Neural cell (in vitro differentiated cells): ENCODE measurements at regions not wholly inside any gene's neighbourhood (a gene's known extent, or its start where the extent isn't known, plus 50 kb on each side); places are given as distances from the start of the nearest gene placed in this dataset.

Experiments
- H2AFZ ChIP-seq: fragments of 200-600, 300-800 bp; sonication (generic), shearing (Covaris generic); 2 replicates; pipeline ENCODE4 v1.6.0; 2014; ENCODE audit warnings: low read depth, mild to moderate bottlenecking, antibody characterized with exemption, low read length, moderate library complexity
- H3F3A ChIP-seq: fragments of 200-600 bp; shearing (Covaris generic); 2 replicates; pipeline ENCODE4 v1.6.1; 2016; ENCODE audit warnings: mild to moderate bottlenecking, moderate library complexity, mixed read lengths, antibody characterized with exemption, low read length; ENCODE audit not compliant: insufficient read depth, poor library complexity, severe bottlenecking
- H3K27ac ChIP-seq: fragments of 200-600, 300-800 bp; sonication (generic), shearing (Covaris generic); 2 replicates; pipeline ENCODE4 v1.5.1; 2014; ENCODE audit warnings: mild to moderate bottlenecking, low read length, moderate library complexity
- H3K27me3 ChIP-seq: fragments of 300-800, 200-600 bp; sonication (generic), shearing (Covaris generic); 2 replicates; pipeline ENCODE4 v1.6.0; 2014; ENCODE audit warnings: mild to moderate bottlenecking, low read depth, low read length, moderate library complexity; ENCODE audit not compliant: insufficient read depth
- H3K36me3 ChIP-seq: fragments of 300-800, 200-600 bp; sonication (generic), shearing (Covaris generic); 2 replicates; pipeline ENCODE4 v1.5.1; 2014; ENCODE audit warnings: mild to moderate bottlenecking, antibody characterized with exemption, low read length, moderate library complexity; ENCODE audit not compliant: insufficient read depth
- H3K4me2 ChIP-seq: fragments of 300-800, 200-600 bp; sonication (generic), shearing (Covaris generic); 2 replicates; pipeline ENCODE4 v1.6.0; 2014; ENCODE audit warnings: mild to moderate bottlenecking, low read length
- H3K4me3 ChIP-seq: fragments of 300-800, 200-600 bp; sonication (generic), shearing (Covaris generic); 2 replicates; pipeline ENCODE4 v1.5.1; 2014; ENCODE audit warnings: mild to moderate bottlenecking, low read length, moderate library complexity
- H3K79me2 ChIP-seq: fragments of 200-600 bp; shearing (Covaris generic); replicated peaks from 2 replicates; pipeline ENCODE4 v1.6.0; 2014; ENCODE audit warnings: mild to moderate bottlenecking, low read length, moderate library complexity; ENCODE audit not compliant: insufficient read depth
- H3K9ac ChIP-seq: fragments of 300-800, 200-600 bp; sonication (generic), shearing (Covaris generic); 2 replicates; pipeline ENCODE4 v1.6.1; 2016; ENCODE audit warnings: mild to moderate bottlenecking, low read length, mixed read lengths
- H3K9me2 ChIP-seq: fragments of 200-600 bp; shearing (Covaris generic); 2 replicates; pipeline ENCODE4 v1.6.1; 2016; ENCODE audit warnings: mild to moderate bottlenecking, low read length, mixed read lengths; ENCODE audit not compliant: insufficient read depth
- H3K9me3 ChIP-seq: fragments of 200-600, 300-800 bp; sonication (generic), shearing (Covaris generic); 2 replicates; pipeline ENCODE4 v1.6.1; 2016; ENCODE audit warnings: mild to moderate bottlenecking, mixed run types, low read length, moderate library complexity, mixed read lengths
- H4K20me1 ChIP-seq: fragments of 200-600 bp; shearing (Covaris generic); 2 replicates; pipeline ENCODE4 v1.6.1; 2016; ENCODE audit warnings: mild to moderate bottlenecking, mixed run types; ENCODE audit not compliant: insufficient read depth
- EP300 ChIP-seq: fragments of 450-650 bp; conservative IDR thresholded peaks from 2 replicates; pipeline ENCODE4 v1.6.1; 2014; ENCODE audit warnings: antibody characterized with exemption, mild to moderate bottlenecking, moderate library complexity; ENCODE audit not compliant: poor library complexity, severe bottlenecking
- EZH2 ChIP-seq: fragments of 200-600, 300-800 bp; shearing (Covaris generic), sonication (generic); IDR thresholded peaks from 2 replicates; pipeline ENCODE4 v1.6.1; 2014; ENCODE audit warnings: antibody characterized with exemption, low read length, borderline replicate concordance, mild to moderate bottlenecking; ENCODE audit not compliant: insufficient read depth, poor library complexity, severe bottlenecking
- MXI1 ChIP-seq: fragments of 450-650 bp; conservative IDR thresholded peaks from 2 replicates; pipeline ENCODE4 v1.6.1; 2014; ENCODE audit warnings: antibody characterized with exemption, mild to moderate bottlenecking; ENCODE audit not compliant: poor library complexity, severe bottlenecking
- POLR2AphosphoS5 ChIP-seq: IDR thresholded peaks from 2 replicates; pipeline ENCODE4 v1.6.1; 2012
- RAD21 ChIP-seq: fragments of 450-650 bp; conservative IDR thresholded peaks from 2 replicates; pipeline ENCODE4 v1.6.1; 2014; ENCODE audit warnings: antibody characterized with exemption, mild to moderate bottlenecking, moderate library complexity
- REST ChIP-seq: IDR thresholded peaks from 2 replicates; pipeline ENCODE4 v1.6.1; 2012; ENCODE audit warnings: borderline replicate concordance
- SMC3 ChIP-seq: fragments of 450-650 bp; conservative IDR thresholded peaks from 2 replicates; pipeline ENCODE4 v1.6.1; 2014; ENCODE audit warnings: antibody characterized with exemption, mild to moderate bottlenecking, moderate library complexity; ENCODE audit not compliant: poor library complexity
- TAF1 ChIP-seq: IDR thresholded peaks from 2 replicates; pipeline ENCODE4 v1.6.1; 2012; ENCODE audit warnings: low read depth
- TF ChIP-seq, protein P1 (sequence below): fragments of 450-650 bp; IDR thresholded peaks from 2 replicates; pipeline ENCODE4 v1.5.1; 2014; ENCODE audit warnings: antibody characterized with exemption, mild to moderate bottlenecking, moderate library complexity; ENCODE audit not compliant: poor library complexity, severe bottlenecking

DNA sequence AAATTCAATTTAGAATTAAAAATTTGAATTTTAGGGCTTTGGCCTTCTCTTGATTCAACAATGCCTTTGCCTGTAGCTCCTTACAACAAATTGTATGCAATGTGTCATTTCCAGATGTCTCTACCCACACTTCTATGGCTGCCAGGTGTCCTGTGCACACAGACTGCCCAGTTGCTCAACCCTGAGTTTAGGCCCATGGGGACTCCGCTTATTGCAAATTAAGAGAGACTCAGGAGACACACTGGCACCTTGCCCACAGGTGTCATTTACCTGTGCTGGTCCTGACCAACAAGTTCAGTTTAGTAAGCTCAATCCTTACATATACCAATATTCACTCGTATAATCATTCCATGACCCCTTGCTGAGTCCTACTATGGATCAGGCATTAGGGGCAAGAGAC lies 236.1 kb downstream of the OMA1 start:
- H3K36me3 ChIP-seq, result no peaks in the 10 kb centered on the region
- no peaks in the 10 kb centered on the region for H4K20me1 ChIP-seq
- no peaks in the 10 kb centered on the region for H3K9me2 ChIP-seq
- no peaks in the 10 kb centered on the region for H3K9me3 ChIP-seq
- no peaks in the 10 kb centered on the region for H3K79me2 ChIP-seq
- H3K9ac ChIP-seq, result no peak overlapping the region
- no peak overlapping the region for H3K4me3 ChIP-seq
- TF ChIP-seq POLR2AphosphoS5 (no peak), EP300 (no peak), TAF1 (no peak), RAD21 (no peak), REST (no peak), MXI1 (no peak), EZH2 (no peak), SMC3 (no peak)
- TF ChIP-seq, protein P1, sequence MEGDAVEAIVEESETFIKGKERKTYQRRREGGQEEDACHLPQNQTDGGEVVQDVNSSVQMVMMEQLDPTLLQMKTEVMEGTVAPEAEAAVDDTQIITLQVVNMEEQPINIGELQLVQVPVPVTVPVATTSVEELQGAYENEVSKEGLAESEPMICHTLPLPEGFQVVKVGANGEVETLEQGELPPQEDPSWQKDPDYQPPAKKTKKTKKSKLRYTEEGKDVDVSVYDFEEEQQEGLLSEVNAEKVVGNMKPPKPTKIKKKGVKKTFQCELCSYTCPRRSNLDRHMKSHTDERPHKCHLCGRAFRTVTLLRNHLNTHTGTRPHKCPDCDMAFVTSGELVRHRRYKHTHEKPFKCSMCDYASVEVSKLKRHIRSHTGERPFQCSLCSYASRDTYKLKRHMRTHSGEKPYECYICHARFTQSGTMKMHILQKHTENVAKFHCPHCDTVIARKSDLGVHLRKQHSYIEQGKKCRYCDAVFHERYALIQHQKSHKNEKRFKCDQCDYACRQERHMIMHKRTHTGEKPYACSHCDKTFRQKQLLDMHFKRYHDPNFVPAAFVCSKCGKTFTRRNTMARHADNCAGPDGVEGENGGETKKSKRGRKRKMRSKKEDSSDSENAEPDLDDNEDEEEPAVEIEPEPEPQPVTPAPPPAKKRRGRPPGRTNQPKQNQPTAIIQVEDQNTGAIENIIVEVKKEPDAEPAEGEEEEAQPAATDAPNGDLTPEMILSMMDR, result no peak
- no peak overlapping the region for H3K27ac ChIP-seq
- H2AFZ ChIP-seq, result no peak overlapping the region
- no peaks in the 10 kb centered on the region for H3K27me3 ChIP-seq
- H3F3A ChIP-seq, result no peaks in the 10 kb centered on the region
- no peak overlapping the region for H3K4me2 ChIP-seq

DNA sequence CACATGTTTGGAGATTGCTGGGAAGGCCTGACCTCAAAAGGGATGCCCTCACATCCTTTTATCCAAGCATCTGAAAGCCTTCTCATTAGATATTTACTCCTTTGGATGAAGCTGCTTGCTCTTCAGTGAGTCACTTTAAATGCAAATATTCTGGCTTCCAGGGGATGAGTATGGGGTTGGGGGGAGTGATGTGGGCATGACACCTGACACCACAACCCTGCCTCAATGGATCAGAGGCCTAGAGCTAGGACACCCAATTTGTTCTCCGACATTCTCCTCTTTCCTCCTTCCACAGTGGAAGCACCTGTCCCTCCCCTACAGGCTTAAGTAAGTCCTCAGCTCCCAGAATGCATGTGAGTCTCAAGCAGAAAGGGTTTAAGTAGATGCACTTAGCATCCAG lies 238.3 kb downstream of the OMA1 start:
- Histone ChIP-seq H3K4me3 (no peak overlapping the region), H3K36me3 (no peaks in the 10 kb centered on the region), H3K9ac (no peak overlapping the region), H2AFZ (no peak overlapping the region), H3K9me2 (no peaks in the 10 kb centered on the region), H4K20me1 (no peaks in the 10 kb centered on the region), H3K27me3 (no peaks in the 10 kb centered on the region), H3K27ac (no peak overlapping the region), H3K9me3 (no peaks in the 10 kb centered on the region), H3K4me2 (no peak overlapping the region), H3K79me2 (no peaks in the 10 kb centered on the region), H3F3A (no peaks in the 10 kb centered on the region)
- TF ChIP-seq, protein P1, result no peak
- no peak for TF ChIP-seq EP300
- TF ChIP-seq MXI1, result no peak
- TF ChIP-seq RAD21, result no peak
- TF ChIP-seq EZH2, result no peak
- TF ChIP-seq POLR2AphosphoS5, result no peak
- no peak for TF ChIP-seq TAF1
- TF ChIP-seq SMC3, result no peak
